ENCODE measurements at regions not wholly inside any gene's neighbourhood (a gene's known extent, or its start where the extent isn't known, plus 50 kb on each side); places are given as distances from the start of the nearest gene placed in this dataset.

DNA sequence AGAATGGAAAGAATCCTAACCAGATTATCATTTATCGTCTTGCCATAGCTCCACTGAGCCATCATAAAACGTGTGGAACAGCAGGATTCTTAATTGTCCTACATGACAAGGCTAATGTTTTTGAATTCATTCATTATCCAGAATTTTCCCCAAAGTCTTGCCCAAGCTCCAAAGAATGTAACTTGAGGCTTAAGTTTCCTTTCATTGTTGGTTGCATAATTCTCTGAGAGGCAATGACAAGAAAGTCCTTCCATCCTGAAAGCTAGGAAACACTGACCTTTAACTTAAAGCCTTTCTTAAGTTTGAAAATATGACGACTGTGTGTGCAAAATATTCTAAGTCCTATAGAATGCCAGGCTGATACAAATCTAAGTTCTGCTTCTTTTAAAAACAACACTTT lies 546.1 kb downstream of the SUCLA2 start:
- TF ChIP-seq CTCF (IDR thresholded peaks at IDR 0.05): no peak
- no peak for TF ChIP-seq POLR2A (IDR thresholded peaks at IDR 0.05)
- no peak for TF ChIP-seq POLR2AphosphoS5 (IDR thresholded peaks at IDR 0.05)
- no peak for TF ChIP-seq EP300 (IDR thresholded peaks at IDR 0.05)
- Histone ChIP-seq H3K9me3 (no peaks in the 10 kb centered on the region), H3K4me1 (no peaks in the 10 kb centered on the region), H3K27ac (no peak overlapping the region), H3K4me3 (no peak overlapping the region), H3K27me3 (no peaks in the 10 kb centered on the region), H3K36me3 (no peaks in the 10 kb centered on the region)
- intact Hi-C loops (cut with DNase I): no loop called here
- DNase-seq: no peak
- 58 to 79% methylated on average over 3 of the region's 3 CpGs for WGBS, 2 donors

- WGBS, 2 donors: 43 to 73% methylated on average over 2 of the region's 2 CpGs
- H3K9me3 ChIP-seq: peaks cover 0 to 4% (median 1%) of the 10 kb centered on the region in 4 donors
- no peak overlapping the region for H3K4me3 ChIP-seq
- no peak for DNase-seq
- intact Hi-C loops (cut with DNase I): no loop called here
- no peaks in the 10 kb centered on the region for H3K4me1 ChIP-seq
- H3K27me3 ChIP-seq: no peaks in the 10 kb centered on the region
- H3K27ac ChIP-seq: no peak overlapping the region
- no peak for TF ChIP-seq POLR2A (IDR thresholded peaks at IDR 0.05)
- no peak for TF ChIP-seq POLR2AphosphoS5 (IDR thresholded peaks at IDR 0.05)
- TF ChIP-seq EP300 (IDR thresholded peaks at IDR 0.05): no peak
- TF ChIP-seq CTCF (IDR thresholded peaks at IDR 0.05): no peak
- H3K36me3 ChIP-seq: no peaks in the 10 kb centered on the region
Measured at GRCh38 chr13:47437406-47437805, 540.6 kb upstream of the HTR2A start.

DNA sequence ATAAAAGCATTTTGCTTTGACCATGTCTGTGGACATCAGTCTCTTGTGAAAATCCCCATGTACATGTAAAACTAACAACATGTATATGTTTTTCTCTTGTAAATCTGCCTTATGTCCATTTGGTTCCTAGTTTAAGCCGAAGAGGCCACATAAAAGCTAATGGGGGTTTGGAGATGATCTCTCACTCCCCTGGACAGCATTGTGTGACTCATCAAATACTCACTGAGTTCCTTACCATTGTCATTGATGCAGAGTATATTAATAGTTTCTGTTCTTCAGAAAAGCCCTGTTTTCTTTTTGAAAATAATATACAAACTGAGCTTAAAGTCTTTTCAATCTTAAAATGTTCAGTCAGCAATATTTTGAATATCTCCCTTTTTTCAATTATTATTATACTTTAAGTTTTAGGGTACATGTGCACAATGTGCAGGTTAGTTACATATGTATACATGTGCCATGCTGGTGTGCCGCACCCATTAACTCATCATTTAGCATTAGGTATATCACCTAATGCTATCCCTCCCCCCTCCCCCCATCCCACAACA lies 536.7 kb upstream of the HTR2A start:
- Histone ChIP-seq H3K4me1 (no peaks in the 10 kb centered on the region), H3K36me3 (no peaks in the 10 kb centered on the region), H3K27ac (no peak overlapping the region), H3K4me3 (no peak overlapping the region), H3K9me3 (peaks cover 0 to 4% (median 1%) of the 10 kb centered on the region in 4 donors), H3K27me3 (no peaks in the 10 kb centered on the region)
- TF ChIP-seq POLR2A (IDR thresholded peaks at IDR 0.05): no peak
- TF ChIP-seq CTCF (IDR thresholded peaks at IDR 0.05): no peak
- no peak for TF ChIP-seq EP300 (IDR thresholded peaks at IDR 0.05)
- no peak for TF ChIP-seq POLR2AphosphoS5 (IDR thresholded peaks at IDR 0.05)
- DNase-seq: no peak
- WGBS, 2 donors: 87 to 91% methylated on average over 2 of the region's 2 CpGs
- intact Hi-C loops (cut with DNase I): no loop called here

DNA sequence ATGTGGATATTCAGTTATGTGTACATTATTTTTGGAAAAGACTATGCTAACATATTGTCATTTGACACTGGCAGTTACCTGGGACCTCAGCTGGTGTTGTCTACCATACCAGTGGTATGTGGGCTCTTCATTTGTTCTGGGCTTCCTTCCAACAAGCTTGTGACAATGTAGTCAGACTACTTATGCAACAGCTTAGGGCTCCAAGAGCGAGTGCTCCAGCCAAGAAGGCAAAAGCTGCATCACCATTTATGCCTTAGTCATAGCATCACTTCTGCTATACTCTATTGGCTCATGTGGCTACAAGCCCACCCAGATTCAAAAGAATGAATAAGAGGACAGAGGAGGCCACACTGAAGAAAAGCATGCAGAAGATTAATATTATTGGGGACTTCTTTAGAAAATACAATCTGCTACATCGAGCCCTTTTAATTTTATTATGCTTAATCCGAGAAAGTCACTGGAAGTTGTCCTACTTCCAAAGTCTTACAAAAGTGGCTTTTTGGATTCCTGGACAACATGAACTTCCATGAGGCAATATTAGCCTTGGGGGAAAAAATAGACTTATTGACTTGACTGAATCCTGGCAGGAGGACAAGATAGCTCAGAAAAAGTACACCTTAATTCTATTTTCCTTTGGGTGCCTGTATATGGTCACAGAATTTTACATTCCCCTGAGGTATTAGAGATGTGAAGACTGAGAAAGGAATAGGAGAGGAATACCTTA lies 529.4 kb upstream of the HTR2A start:
- Histone ChIP-seq H3K27ac (no peak overlapping the region), H3K9me3 (no peaks in the 10 kb centered on the region), H3K4me1 (no peaks in the 10 kb centered on the region), H3K4me3 (no peak overlapping the region), H3K36me3 (no peaks in the 10 kb centered on the region), H3K27me3 (no peaks in the 10 kb centered on the region)
- 78 to 85% methylated on average over 3 of the region's 3 CpGs for WGBS, 2 donors
- DNase-seq: peak; percentile 70
- intact Hi-C loops (cut with DNase I): no loop called here
- TF ChIP-seq POLR2A (IDR thresholded peaks at IDR 0.05) (no peak), POLR2AphosphoS5 (IDR thresholded peaks at IDR 0.05) (peak in 1 of 4 donors; percentile 44)

DNA sequence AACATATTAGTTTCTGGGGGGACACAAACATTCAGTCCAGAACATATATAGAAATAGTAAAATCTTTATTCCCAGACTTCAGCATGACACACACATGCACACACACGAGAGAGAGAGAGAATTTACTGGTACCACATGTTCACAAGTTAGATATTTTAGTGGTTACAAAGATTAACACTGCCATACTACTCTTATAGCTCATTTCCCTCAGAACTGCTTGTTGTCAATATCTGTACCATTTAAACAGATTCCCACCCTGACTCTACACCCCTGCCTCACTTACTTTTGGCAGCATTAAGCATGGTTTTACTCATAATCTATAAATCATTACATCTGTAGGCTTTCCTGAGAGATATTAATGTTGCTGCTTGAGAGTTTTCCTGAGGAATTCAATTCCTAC lies 524.7 kb upstream of the HTR2A start:
- WGBS, 2 donors: 12 to 51% methylated on average over 1 of the region's 1 CpG

More for the DNA sequence above, 524.7 kb upstream of the HTR2A start:
- no peaks in the 10 kb centered on the region for H3K4me1 ChIP-seq
- no peaks in the 10 kb centered on the region for H3K36me3 ChIP-seq
- H3K27me3 ChIP-seq: no peaks in the 10 kb centered on the region
- no peak overlapping the region for H3K4me3 ChIP-seq
- no peak overlapping the region for H3K27ac ChIP-seq
- no peak for DNase-seq
- TF ChIP-seq CTCF (IDR thresholded peaks at IDR 0.05) (no peak), POLR2A (IDR thresholded peaks at IDR 0.05) (no peak)
- H3K9me3 ChIP-seq: no peaks in the 10 kb centered on the region
- intact Hi-C loops (cut with DNase I): no loop called here

Data from sigmoid colon (tissue), 6 donors.